ENCODE measurements at regions not wholly inside any gene's neighbourhood (a gene's known extent, or its start where the extent isn't known, plus 50 kb on each side); places are given as distances from the start of the nearest gene placed in this dataset.

DNA sequence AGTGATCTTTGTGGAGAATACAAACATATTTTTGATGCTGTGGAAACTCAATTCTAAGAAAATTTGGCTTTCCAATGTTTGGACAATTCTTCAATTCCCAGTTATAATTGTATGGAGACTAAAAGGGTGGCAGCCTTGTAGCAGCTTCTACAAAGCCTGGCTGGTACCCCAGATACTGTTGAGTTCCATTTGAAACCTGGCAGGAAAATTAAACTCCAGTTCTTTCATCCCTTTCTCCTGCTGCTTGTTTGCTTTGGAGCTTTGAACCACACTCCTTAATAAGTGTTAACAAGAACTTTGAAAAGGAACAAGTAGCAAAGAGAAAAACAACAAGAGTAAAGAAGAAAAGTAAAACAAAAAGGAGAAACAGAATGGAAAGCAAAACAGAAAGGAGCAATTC is 172.6 kb upstream of the ADAMTS5 start:
- Histone ChIP-seq H3K4me1 (ENCODE audit: low read depth) (peaks cover 3% of the 10 kb centered on the region), H3K4me3 (no peak overlapping the region), H3K27ac (no peak overlapping the region), H3K9me3 (ENCODE audit: low read depth) (no peaks in the 10 kb centered on the region), H3K36me3 (no peaks in the 10 kb centered on the region), H3K27me3 (no peaks in the 10 kb centered on the region)
- no peak for DNase-seq (ENCODE audit: low read depth in 1 of 2, low spot score in 1 of 2)
- TF ChIP-seq, protein P1, sequence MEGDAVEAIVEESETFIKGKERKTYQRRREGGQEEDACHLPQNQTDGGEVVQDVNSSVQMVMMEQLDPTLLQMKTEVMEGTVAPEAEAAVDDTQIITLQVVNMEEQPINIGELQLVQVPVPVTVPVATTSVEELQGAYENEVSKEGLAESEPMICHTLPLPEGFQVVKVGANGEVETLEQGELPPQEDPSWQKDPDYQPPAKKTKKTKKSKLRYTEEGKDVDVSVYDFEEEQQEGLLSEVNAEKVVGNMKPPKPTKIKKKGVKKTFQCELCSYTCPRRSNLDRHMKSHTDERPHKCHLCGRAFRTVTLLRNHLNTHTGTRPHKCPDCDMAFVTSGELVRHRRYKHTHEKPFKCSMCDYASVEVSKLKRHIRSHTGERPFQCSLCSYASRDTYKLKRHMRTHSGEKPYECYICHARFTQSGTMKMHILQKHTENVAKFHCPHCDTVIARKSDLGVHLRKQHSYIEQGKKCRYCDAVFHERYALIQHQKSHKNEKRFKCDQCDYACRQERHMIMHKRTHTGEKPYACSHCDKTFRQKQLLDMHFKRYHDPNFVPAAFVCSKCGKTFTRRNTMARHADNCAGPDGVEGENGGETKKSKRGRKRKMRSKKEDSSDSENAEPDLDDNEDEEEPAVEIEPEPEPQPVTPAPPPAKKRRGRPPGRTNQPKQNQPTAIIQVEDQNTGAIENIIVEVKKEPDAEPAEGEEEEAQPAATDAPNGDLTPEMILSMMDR (IDR thresholded peaks at IDR 0.05; ENCODE audit: low read depth, low read length), result no peak

DNA sequence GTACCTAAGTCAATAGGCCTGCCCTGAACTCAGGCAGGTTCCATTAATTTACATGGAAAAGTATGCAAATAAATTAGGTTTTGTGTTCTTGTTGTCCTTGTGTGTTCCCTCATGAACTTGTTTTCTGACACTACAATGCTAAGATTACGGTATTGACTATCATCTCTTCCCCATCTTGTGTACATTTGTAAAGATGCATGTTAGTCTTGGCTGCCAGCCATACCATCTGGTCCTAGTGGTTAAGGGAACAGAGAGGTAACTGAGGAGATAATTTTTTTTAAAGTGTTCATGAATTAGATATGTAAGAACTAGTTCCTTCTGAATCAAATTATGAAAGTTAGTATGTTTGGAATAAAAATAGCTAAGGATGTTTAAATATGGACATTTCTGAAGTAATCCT is 167.6 kb upstream of the ADAMTS5 start:
- peak in 1 of 2 donors; percentile 23 for DNase-seq (ENCODE audit: low read depth in 1 of 2, low spot score in 1 of 2)
- H3K4me3 ChIP-seq, result no peak overlapping the region
- H3K4me1 ChIP-seq (ENCODE audit: low read depth), result no peaks in the 10 kb centered on the region
- H3K36me3 ChIP-seq, result no peaks in the 10 kb centered on the region
- TF ChIP-seq, protein P1 (IDR thresholded peaks at IDR 0.05; ENCODE audit: low read depth, low read length), result no peak
- no peaks in the 10 kb centered on the region for H3K9me3 ChIP-seq (ENCODE audit: low read depth)
- H3K27ac ChIP-seq, result no peak overlapping the region
- no peaks in the 10 kb centered on the region for H3K27me3 ChIP-seq

DNA sequence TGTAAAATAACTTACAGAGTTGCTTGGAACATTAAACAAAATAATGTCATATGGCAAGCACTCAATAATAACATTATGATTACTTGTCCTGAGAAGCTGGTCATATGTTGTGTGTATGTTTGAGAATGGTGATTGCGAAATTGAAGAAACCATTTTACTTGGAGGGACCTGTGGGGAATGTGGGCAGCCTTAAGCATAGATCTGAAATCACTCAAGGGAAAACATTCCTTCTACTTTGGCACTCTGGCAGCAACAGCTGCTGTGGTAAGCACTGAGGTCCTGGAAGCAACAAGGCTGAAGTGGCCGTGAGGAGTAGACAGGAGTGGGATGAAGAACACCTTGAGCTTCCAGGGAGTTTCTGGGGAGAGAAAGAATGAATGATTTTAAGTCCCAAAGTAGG is 165.4 kb upstream of the ADAMTS5 start:
- no peaks in the 10 kb centered on the region for H3K36me3 ChIP-seq
- H3K4me1 ChIP-seq (ENCODE audit: low read depth), result no peaks in the 10 kb centered on the region
- H3K9me3 ChIP-seq (ENCODE audit: low read depth), result no peaks in the 10 kb centered on the region
- peak; percentile 15 to 53 for DNase-seq (ENCODE audit: low read depth in 1 of 2, low spot score in 1 of 2)
- H3K27me3 ChIP-seq, result no peaks in the 10 kb centered on the region
- no peak overlapping the region for H3K4me3 ChIP-seq
- no peak overlapping the region for H3K27ac ChIP-seq
- TF ChIP-seq, protein P1 (IDR thresholded peaks at IDR 0.05; ENCODE audit: low read depth, low read length), result no peak

DNA sequence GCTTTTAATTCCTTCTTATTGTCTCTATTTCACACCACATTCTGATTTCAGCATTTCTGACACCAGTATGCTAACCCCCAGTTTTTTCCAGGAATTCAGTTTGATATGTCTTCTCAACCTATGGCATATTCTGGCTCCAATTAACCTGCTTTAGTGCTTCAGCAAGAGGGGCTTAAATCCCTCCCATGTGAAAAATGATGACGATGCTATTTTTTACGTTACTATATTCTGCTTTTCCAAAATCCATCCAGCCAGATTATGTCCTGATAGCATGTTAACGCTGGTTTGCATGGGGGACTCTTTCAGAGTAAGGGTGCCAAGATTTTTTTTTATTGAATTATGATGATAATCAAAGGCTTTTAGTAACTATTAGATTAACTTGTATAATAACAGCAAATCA is 163.3 kb upstream of the ADAMTS5 start:
- Histone ChIP-seq H3K27me3 (no peaks in the 10 kb centered on the region), H3K4me1 (ENCODE audit: low read depth) (peaks cover 4% of the 10 kb centered on the region), H3K36me3 (no peaks in the 10 kb centered on the region), H3K9me3 (ENCODE audit: low read depth) (no peaks in the 10 kb centered on the region), H3K4me3 (no peak overlapping the region), H3K27ac (no peak overlapping the region)
- TF ChIP-seq, protein P1 (IDR thresholded peaks at IDR 0.05; ENCODE audit: low read depth, low read length), result no peak
- DNase-seq (ENCODE audit: low read depth in 1 of 2, low spot score in 1 of 2), result no peak

DNA sequence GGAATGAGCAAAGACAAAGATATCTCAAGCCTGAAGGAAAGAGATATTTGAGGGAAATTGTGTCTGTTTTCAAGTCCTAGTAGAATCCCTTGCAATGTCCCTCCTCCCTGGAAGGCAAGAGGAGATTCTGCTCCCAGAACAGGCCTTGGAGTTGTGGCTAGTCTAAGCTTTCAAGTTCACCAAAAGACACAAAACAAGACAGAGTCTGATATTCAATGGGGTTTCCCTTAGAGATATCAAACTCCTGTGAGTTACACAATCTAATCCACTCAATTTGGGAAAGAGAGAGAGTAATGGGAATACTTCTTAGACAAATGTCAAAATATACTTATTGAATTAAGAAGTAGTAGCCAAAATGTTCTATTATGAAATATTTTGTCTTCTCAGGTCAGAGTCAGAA is 162.8 kb upstream of the ADAMTS5 start:
- TF ChIP-seq, protein P1 (IDR thresholded peaks at IDR 0.05; ENCODE audit: low read depth, low read length), result no peak

DNA sequence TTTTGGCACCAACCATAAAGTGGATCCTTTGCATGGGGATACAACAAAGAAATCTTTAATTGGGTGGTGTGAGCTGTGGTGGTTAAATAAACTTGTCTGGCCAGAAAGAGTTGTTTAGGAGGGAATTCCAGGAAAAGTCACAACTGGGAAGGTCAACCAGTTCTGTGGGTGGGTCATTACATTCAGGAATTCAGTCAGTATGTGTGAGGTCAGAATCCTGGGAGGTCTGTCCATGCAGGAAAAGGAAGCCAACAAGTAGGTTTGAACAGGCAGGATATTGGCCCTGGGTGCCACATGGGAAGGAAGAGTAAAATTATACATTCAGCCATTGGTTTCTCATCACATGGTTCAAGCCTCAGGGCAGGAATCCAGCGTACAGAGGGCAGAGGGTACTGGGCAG is 162.3 kb upstream of the ADAMTS5 start:
- TF ChIP-seq, protein P1 (IDR thresholded peaks at IDR 0.05; ENCODE audit: low read depth, low read length), result no peak
- H3K4me1 ChIP-seq (ENCODE audit: low read depth), result peaks cover 4% of the 10 kb centered on the region
- no peak overlapping the region for H3K4me3 ChIP-seq
- H3K27ac ChIP-seq, result no peak overlapping the region
- H3K36me3 ChIP-seq, result no peaks in the 10 kb centered on the region
- H3K27me3 ChIP-seq, result no peaks in the 10 kb centered on the region
- DNase-seq (ENCODE audit: low read depth in 1 of 2, low spot score in 1 of 2), result no peak
- H3K9me3 ChIP-seq (ENCODE audit: low read depth), result no peaks in the 10 kb centered on the region

More for the DNA sequence above, 162.8 kb upstream of the ADAMTS5 start:
- Histone ChIP-seq H3K4me1 (ENCODE audit: low read depth) (peaks cover 4% of the 10 kb centered on the region), H3K27ac (no peak overlapping the region), H3K36me3 (no peaks in the 10 kb centered on the region), H3K27me3 (no peaks in the 10 kb centered on the region), H3K4me3 (no peak overlapping the region), H3K9me3 (ENCODE audit: low read depth) (no peaks in the 10 kb centered on the region)
- no peak for DNase-seq (ENCODE audit: low read depth in 1 of 2, low spot score in 1 of 2)
